ENCODE measurements at regions not wholly inside any gene's neighbourhood (a gene's known extent, or its start where the extent isn't known, plus 50 kb on each side); places are given as distances from the start of the nearest gene placed in this dataset.

DNA sequence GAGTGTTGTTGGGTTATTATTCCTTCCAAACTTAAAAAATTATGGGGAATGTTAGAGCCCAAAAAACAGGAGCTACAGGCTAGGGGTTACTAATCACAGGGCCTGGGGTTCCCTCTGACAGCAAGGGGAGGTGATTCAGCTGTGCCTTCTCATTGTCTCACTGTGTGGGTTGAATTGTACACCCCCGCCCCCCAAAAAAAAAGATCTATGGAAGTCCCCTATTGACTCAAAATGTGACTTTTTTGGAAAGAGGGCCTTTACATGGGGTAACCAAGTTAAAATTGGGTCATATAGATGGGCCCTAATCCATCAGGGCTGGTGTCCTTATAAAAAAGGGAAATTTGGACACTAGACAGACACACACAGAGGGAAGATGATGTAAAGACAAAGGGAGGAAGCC lies 190.2 kb downstream of the SOX9 start:
- TF ChIP-seq EZH2phosphoT487 (conservative IDR thresholded peaks at IDR 0.05; ENCODE audit: low read length), result no peak
- TF ChIP-seq, protein P1, sequence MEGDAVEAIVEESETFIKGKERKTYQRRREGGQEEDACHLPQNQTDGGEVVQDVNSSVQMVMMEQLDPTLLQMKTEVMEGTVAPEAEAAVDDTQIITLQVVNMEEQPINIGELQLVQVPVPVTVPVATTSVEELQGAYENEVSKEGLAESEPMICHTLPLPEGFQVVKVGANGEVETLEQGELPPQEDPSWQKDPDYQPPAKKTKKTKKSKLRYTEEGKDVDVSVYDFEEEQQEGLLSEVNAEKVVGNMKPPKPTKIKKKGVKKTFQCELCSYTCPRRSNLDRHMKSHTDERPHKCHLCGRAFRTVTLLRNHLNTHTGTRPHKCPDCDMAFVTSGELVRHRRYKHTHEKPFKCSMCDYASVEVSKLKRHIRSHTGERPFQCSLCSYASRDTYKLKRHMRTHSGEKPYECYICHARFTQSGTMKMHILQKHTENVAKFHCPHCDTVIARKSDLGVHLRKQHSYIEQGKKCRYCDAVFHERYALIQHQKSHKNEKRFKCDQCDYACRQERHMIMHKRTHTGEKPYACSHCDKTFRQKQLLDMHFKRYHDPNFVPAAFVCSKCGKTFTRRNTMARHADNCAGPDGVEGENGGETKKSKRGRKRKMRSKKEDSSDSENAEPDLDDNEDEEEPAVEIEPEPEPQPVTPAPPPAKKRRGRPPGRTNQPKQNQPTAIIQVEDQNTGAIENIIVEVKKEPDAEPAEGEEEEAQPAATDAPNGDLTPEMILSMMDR (IDR thresholded peaks at IDR 0.05; ENCODE audit: insufficient read depth, low read length, poor library complexity, severe bottlenecking), result no peak
